SK-N-SH (cell line): ENCODE measurements at regions not wholly inside any gene's neighbourhood (a gene's known extent, or its start where the extent isn't known, plus 50 kb on each side); places are given as distances from the start of the nearest gene placed in this dataset.

Experiments
- CTCF ChIA-PET: fragments of 300-600, 350-600 bp; formaldehyde crosslinking; extraction: SDS; loops from one replicate; lab custom pipeline; 2021; lab: Yijun Ruan, JAX
- POLR2A ChIA-PET: fragments of 350-600 bp; sonication (Branson Sonifier 250); formaldehyde crosslinking; extraction: SDS; loops from one replicate; lab custom pipeline; 2020; ENCODE audit warnings: antibody characterized with exemption, inconsistent platforms; lab: Yijun Ruan, JAX
- DNase-seq: peaks from one replicate; pipeline ENCODE4 v3.0.0; 2012
- H2AFZ ChIP-seq: fragments of 200-600 bp; sonication (generic); 2 replicates; pipeline ENCODE4 v1.8.1; 2016; ENCODE audit warnings: antibody characterized with exemption, mild to moderate bottlenecking, low read depth
- H3F3A ChIP-seq: fragments of 200-600 bp; sonication (generic); replicated peaks from 2 replicates; pipeline ENCODE3; 2016; ENCODE audit warnings: antibody characterized with exemption, mild to moderate bottlenecking; ENCODE audit not compliant: insufficient read depth
- H3K27ac ChIP-seq, 2 experiments: fragments of 200-500 bp in 1 of 2; fragments of 200-600 bp in 1 of 2; sonication (Bioruptor generic) in 1 of 2; sonication (generic), shearing (Covaris generic) in 1 of 2; 2 replicates each; pipeline versions ENCODE4 v1.5.1 to v1.6.1; 2014 to 2016; ENCODE audit warnings: low read depth in 2 of 2, inconsistent platforms in 1 of 2, low read length in 1 of 2, mild to moderate bottlenecking in 1 of 2, mixed read lengths in 1 of 2
- H3K27me3 ChIP-seq: fragments of 200-600 bp; sonication (generic), shearing (Covaris generic); 2 replicates; pipeline ENCODE4 v1.6.1; 2016; ENCODE audit warnings: mixed run types; ENCODE audit not compliant: insufficient read depth
- H3K36me3 ChIP-seq, 2 experiments: fragments of 200-500 bp in 1 of 2; fragments of 200-600 bp in 1 of 2; sonication (Bioruptor generic) in 1 of 2; sonication (generic) in 1 of 2; replicated peaks in 1 of 2; 2 replicates each; pipeline versions ENCODE3 to v1.5.1; 2014 to 2016; ENCODE audit warnings: low read length in 1 of 2, mild to moderate bottlenecking in 1 of 2; ENCODE audit not compliant: insufficient read depth in 2 of 2, control insufficient read depth in 1 of 2
- H3K4me1 ChIP-seq, 2 experiments: fragments of 200-500 bp in 1 of 2; fragments of 200-600 bp in 1 of 2; sonication (Bioruptor generic) in 1 of 2; sonication (generic), shearing (Covaris generic) in 1 of 2; 2 replicates each; pipeline versions ENCODE4 v1.5.1 to v1.6.1; 2014 to 2016; ENCODE audit warnings: low read depth in 1 of 2, low read length in 1 of 2, mixed run types in 1 of 2; ENCODE audit not compliant: insufficient read depth in 2 of 2, control insufficient read depth in 1 of 2
- H3K4me2 ChIP-seq: fragments of 200-600 bp; sonication (generic), shearing (Covaris generic); 2 replicates; pipeline ENCODE4 v1.6.1; 2017; ENCODE audit warnings: mixed run types
- H3K4me3 ChIP-seq, 2 experiments: fragments of 200-500 bp in 1 of 2; fragments of 200-600 bp in 1 of 2; sonication (Bioruptor generic) in 1 of 2; sonication (generic), shearing (Covaris generic) in 1 of 2; 2 replicates each; pipeline versions ENCODE4 v1.5.1 to v1.8.1; 2014 to 2016; ENCODE audit warnings: low read depth in 2 of 2, inconsistent platforms in 1 of 2, low read length in 1 of 2, mild to moderate bottlenecking in 1 of 2, mixed read lengths in 1 of 2, moderate library complexity in 1 of 2
- H3K79me2 ChIP-seq: fragments of 200-600 bp; sonication (generic); 2 replicates; pipeline ENCODE4 v1.8.1; 2017; ENCODE audit warnings: mild to moderate bottlenecking; ENCODE audit not compliant: insufficient read depth
- H3K9ac ChIP-seq: fragments of 200-600 bp; sonication (generic); 2 replicates; pipeline ENCODE4 v1.6.1; 2017; ENCODE audit warnings: mixed run types
- H3K9me2 ChIP-seq: fragments of 200-600 bp; sonication (generic); 2 replicates; pipeline ENCODE4 v1.6.1; 2017; ENCODE audit warnings: mixed run types
- H3K9me3 ChIP-seq: fragments of 200-600 bp; sonication (generic); 2 replicates; pipeline ENCODE4 v1.6.1; 2017; ENCODE audit warnings: mixed run types, mild to moderate bottlenecking, moderate library complexity
- H4K20me1 ChIP-seq: fragments of 200-600 bp; sonication (generic); 2 replicates; pipeline ENCODE4 v1.6.1; 2017; ENCODE audit warnings: mild to moderate bottlenecking, mixed run types; ENCODE audit not compliant: insufficient read depth
- ELF1 ChIP-seq: IDR thresholded peaks from 2 replicates; pipeline ENCODE4 v1.4.0; 2012
- EP300 ChIP-seq, 2 experiments: IDR thresholded peaks; 2 replicates each; pipeline versions ENCODE4 v1.4.0 to v1.6.1; 2012; ENCODE audit warnings: borderline replicate concordance in 1 of 2, low read depth in 1 of 2, low read length in 1 of 2
- FOSL2 ChIP-seq: IDR thresholded peaks from 2 replicates; pipeline ENCODE4 v1.4.0; 2012; ENCODE audit warnings: low read depth, mild to moderate bottlenecking, moderate library complexity, borderline replicate concordance
- FOXJ3 ChIP-seq: sonication (generic); formaldehyde crosslinking; IDR thresholded peaks from 2 replicates; pipeline ENCODE4 v1.5.1; 2020; ENCODE audit warnings: mild to moderate bottlenecking, missing genetic modification reagents
- GABPA ChIP-seq: IDR thresholded peaks from 2 replicates; pipeline ENCODE4 v1.4.0; 2012; ENCODE audit warnings: low read depth, mild to moderate bottlenecking
- GATA2 ChIP-seq: sonication (generic); formaldehyde crosslinking; IDR thresholded peaks from 2 replicates; pipeline ENCODE4 v1.5.0; 2020; ENCODE audit warnings: mild to moderate bottlenecking, missing genetic modification reagents
- MEF2A ChIP-seq: IDR thresholded peaks from 2 replicates; pipeline ENCODE4 v1.4.0; 2012; ENCODE audit warnings: low read depth, borderline replicate concordance
- RCOR1 ChIP-seq: fragments of 150-350 bp; IDR thresholded peaks from 2 replicates; pipeline ENCODE4 v1.6.1; 2017; ENCODE audit warnings: antibody characterized with exemption, low read length
- RXRA ChIP-seq: IDR thresholded peaks from 2 replicates; pipeline ENCODE4 v1.4.0; 2012; ENCODE audit warnings: low read depth, mild to moderate bottlenecking, borderline replicate concordance
- SIN3A ChIP-seq: IDR thresholded peaks from 2 replicates; pipeline ENCODE4 v1.6.1; 2012; ENCODE audit warnings: low read depth, mild to moderate bottlenecking, low read length, moderate library complexity, borderline replicate concordance
- TCF12 ChIP-seq: IDR thresholded peaks from 2 replicates; pipeline ENCODE4 v1.4.0; 2012
- USF2 ChIP-seq: fragments of 150-350 bp; IDR thresholded peaks from 2 replicates; pipeline ENCODE4 v1.6.1; 2017; ENCODE audit warnings: antibody characterized with exemption, low read length, low read depth, borderline replicate concordance
- YY1 ChIP-seq: IDR thresholded peaks from 2 replicates; pipeline ENCODE4 v1.4.0; 2012; ENCODE audit warnings: low read depth, mild to moderate bottlenecking
- WGBS: methylation state at CpG from one replicate; pipeline ENCODE4 v1.1.6; 2017; ENCODE audit warnings: low lambda C conversion rate; 5-methylcytosine and 5-hydroxymethylcytosine counted together
- TF ChIP-seq, protein P1 (sequence below): IDR thresholded peaks from 2 replicates; pipeline ENCODE4; 2012

DNA sequence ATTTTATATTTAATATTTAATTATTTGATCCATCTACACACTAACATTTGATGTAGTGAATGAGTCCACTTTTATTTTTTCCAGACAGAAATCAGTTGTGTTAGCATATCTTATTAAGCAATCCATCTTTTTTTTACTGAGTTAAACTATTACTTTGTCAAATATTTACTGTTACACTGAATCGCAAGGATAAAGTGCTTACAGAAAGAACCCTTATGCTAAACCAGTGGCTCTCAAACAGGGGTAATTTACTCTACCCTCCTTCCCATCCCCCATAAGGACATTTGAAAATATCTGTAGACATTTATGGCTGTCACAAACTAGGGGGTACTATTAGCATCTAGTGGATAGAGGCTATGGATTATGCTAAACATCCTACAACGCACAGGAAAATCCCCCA lies 508.2 kb downstream of the C12orf50 start:
- CTCF ChIA-PET, result interaction anchor here (1.0 kb wide), 1 partner anchor 80 kb away, joined by 3 read pairs; no protein-coding TSS in a partner anchor
- no peaks in the 10 kb centered on the region for H3K9me2 ChIP-seq
- H3K9me3 ChIP-seq, result no peaks in the 10 kb centered on the region
- 78% methylated on average over 2 of the region's 2 CpGs for WGBS
- no peaks in the 10 kb centered on the region for H4K20me1 ChIP-seq
- no peak overlapping the region for H3K9ac ChIP-seq
- DNase-seq, result no peak
- H3K4me3 ChIP-seq, result no peak overlapping the region
- H3K4me1 ChIP-seq, result no peaks in the 10 kb centered on the region
- H3K27ac ChIP-seq, result no peak overlapping the region
- POLR2A ChIA-PET, result no interaction called here
- TF ChIP-seq SIN3A (no peak), GATA2 (CRISPR knock-in tag) (no peak), YY1 (no peak), ELF1 (no peak), RCOR1 (no peak), TCF12 (no peak), RXRA (no peak), MEF2A (no peak)
- TF ChIP-seq, protein P1, sequence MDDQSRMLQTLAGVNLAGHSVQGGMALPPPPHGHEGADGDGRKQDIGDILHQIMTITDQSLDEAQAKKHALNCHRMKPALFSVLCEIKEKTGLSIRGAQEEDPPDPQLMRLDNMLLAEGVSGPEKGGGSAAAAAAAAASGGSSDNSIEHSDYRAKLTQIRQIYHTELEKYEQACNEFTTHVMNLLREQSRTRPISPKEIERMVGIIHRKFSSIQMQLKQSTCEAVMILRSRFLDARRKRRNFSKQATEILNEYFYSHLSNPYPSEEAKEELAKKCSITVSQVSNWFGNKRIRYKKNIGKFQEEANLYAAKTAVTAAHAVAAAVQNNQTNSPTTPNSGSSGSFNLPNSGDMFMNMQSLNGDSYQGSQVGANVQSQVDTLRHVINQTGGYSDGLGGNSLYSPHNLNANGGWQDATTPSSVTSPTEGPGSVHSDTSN, result no peak
- no peaks in the 10 kb centered on the region for H3K36me3 ChIP-seq
- H3K4me2 ChIP-seq, result no peak overlapping the region
- no peaks in the 10 kb centered on the region for H3K27me3 ChIP-seq
- no peaks in the 10 kb centered on the region for H3F3A ChIP-seq
- no peaks in the 10 kb centered on the region for H3K79me2 ChIP-seq
- no peak overlapping the region for H2AFZ ChIP-seq

GRCh38 chr12:87518481-87518880 lies 510.7 kb downstream of the C12orf50 start:
- Histone ChIP-seq H3K9me2 (no peaks in the 10 kb centered on the region), H3K36me3 (no peaks in the 10 kb centered on the region), H2AFZ (no peak overlapping the region), H3K4me1 (no peaks in the 10 kb centered on the region; a peak in 2 of 4 replicates), H3K4me3 (no peak overlapping the region), H3K27ac (no peak overlapping the region), H3K27me3 (no peaks in the 10 kb centered on the region), H3K9me3 (no peaks in the 10 kb centered on the region), H3K4me2 (no peak overlapping the region), H4K20me1 (no peaks in the 10 kb centered on the region), H3K79me2 (no peaks in the 10 kb centered on the region), H3K9ac (no peak overlapping the region), H3F3A (no peaks in the 10 kb centered on the region)
- DNase-seq, result no peak
- CTCF ChIA-PET, result no interaction called here
- no peak for TF ChIP-seq GABPA
- TF ChIP-seq EP300 (IDR thresholded peaks at IDR 0.05; ENCODE audit: borderline replicate concordance in 1 of 2, low read depth in 1 of 2, low read length in 1 of 2), result no peak
- TF ChIP-seq SIN3A, result no peak
- TF ChIP-seq FOXJ3, result no peak
- TF ChIP-seq USF2, result no peak
- no peak for TF ChIP-seq FOSL2
- WGBS, result 77% methylated on average over 1 of the region's 1 CpG
- POLR2A ChIA-PET, result no interaction called here
